Endothelial cell of umbilical vein (primary cell): ENCODE measurements at regions not wholly inside any gene's neighbourhood (a gene's known extent, or its start where the extent isn't known, plus 50 kb on each side); places are given as distances from the start of the nearest gene placed in this dataset.

Source experiments
- BruUV-seq: library from RNA; stranded (reverse); fragments of 400-500 nt; replicated peaks from 2 replicates; lab custom pipeline; 2021; lab: Mats Ljungman, UMichigan
- CTCF ChIA-PET: fragments of 300-600, 350-600 bp; sonication (Branson Sonifier 250); formaldehyde crosslinking; loops from one replicate; lab custom pipeline; 2021; ENCODE audit warnings: antibody characterized with exemption, inconsistent platforms; lab: Charles Lee
- POLR2A ChIA-PET: fragments of 300-600, 350-600 bp; sonication (Branson Sonifier 250); formaldehyde crosslinking; loops from one replicate; lab custom pipeline; 2021; ENCODE audit warnings: antibody characterized with exemption, inconsistent platforms; lab: Charles Lee
- DNase-seq: peaks from one replicate; pipeline ENCODE4 v3.0.0-alpha.2; 2011; ENCODE audit warnings: low read depth, low spot score
- FAIRE-seq: peaks from 2 replicates; lab custom pipeline; 2011; peaks lifted over from hg19 to GRCh38; lab: Jason Lieb, UNC
- H2AFZ ChIP-seq: 2 replicates; pipeline ENCODE4 v1.6.0; 2012; ENCODE audit warnings: low read depth, low read length, control low read depth, inconsistent platforms
- H3K27ac ChIP-seq: 2 replicates; pipeline ENCODE4 v1.5.1; 2011; ENCODE audit warnings: low read depth, mild to moderate bottlenecking, control low read depth, low read length, moderate library complexity; ENCODE audit not compliant: insufficient read depth
- H3K27me3 ChIP-seq, 2 experiments: 2 replicates each; pipeline versions ENCODE4 v1.6.0 to v1.6.1; 2011; ENCODE audit warnings: low read length in 2 of 2, mixed read lengths in 1 of 2; ENCODE audit not compliant: control insufficient read depth in 2 of 2, insufficient read depth in 2 of 2
- H3K36me3 ChIP-seq, 2 experiments: 2 replicates in 1 of 2; 3 replicates in 1 of 2; pipeline ENCODE4 v1.5.1; 2011; ENCODE audit warnings: low read length in 2 of 2, mild to moderate bottlenecking in 1 of 2, moderate library complexity in 1 of 2; ENCODE audit not compliant: control insufficient read depth in 2 of 2, insufficient read depth in 2 of 2; ENCODE audit errors: extremely low read depth in 1 of 2
- H3K4me1 ChIP-seq: 3 replicates; pipeline ENCODE4 v1.5.1; 2011; ENCODE audit warnings: mild to moderate bottlenecking, low read length; ENCODE audit not compliant: control insufficient read depth, insufficient read depth; ENCODE audit errors: extremely low read depth
- H3K4me2 ChIP-seq: 2 replicates; pipeline ENCODE4 v1.6.1; 2011; ENCODE audit warnings: low read length, control low read depth, mixed read lengths; ENCODE audit not compliant: insufficient read depth
- H3K4me3 ChIP-seq, 3 experiments: fragments of 200-600 bp in 1 of 3; sonication (generic), shearing (Covaris generic) in 1 of 3; replicated peaks in 1 of 3; 2 replicates each; pipeline ENCODE4 v1.5.1; 2011 to 2016; ENCODE audit warnings: control low read depth in 3 of 3, low read length in 3 of 3, mild to moderate bottlenecking in 2 of 3, inconsistent platforms in 1 of 3, low read depth in 1 of 3, moderate library complexity in 1 of 3; ENCODE audit not compliant: insufficient read depth in 1 of 3
- H3K79me2 ChIP-seq: 2 replicates; pipeline ENCODE4 v1.6.0; 2012; ENCODE audit warnings: low read length, inconsistent platforms; ENCODE audit not compliant: control insufficient read depth, insufficient read depth
- H3K9ac ChIP-seq: replicated peaks from 2 replicates; pipeline ENCODE3; 2011; ENCODE audit warnings: low read length, control low read depth; ENCODE audit not compliant: insufficient read depth; ENCODE audit errors: extremely low read depth
- H3K9me1 ChIP-seq: replicated peaks from 3 replicates; pipeline ENCODE4 v1.6.0; 2011; ENCODE audit warnings: mild to moderate bottlenecking, low read length; ENCODE audit not compliant: control insufficient read depth, insufficient read depth; ENCODE audit errors: extremely low read depth
- H3K9me3 ChIP-seq: replicated peaks from 2 replicates; pipeline ENCODE4 v1.5.1; 2012; ENCODE audit warnings: low read length, inconsistent platforms; ENCODE audit not compliant: control insufficient read depth, insufficient read depth
- H4K20me1 ChIP-seq: replicated peaks from 2 replicates; pipeline ENCODE3; 2011; ENCODE audit warnings: mild to moderate bottlenecking, low read length; ENCODE audit not compliant: control insufficient read depth, insufficient read depth; ENCODE audit errors: extremely low read depth
- CTCF ChIP-seq, 2 donors: IDR thresholded peaks; 1 replicate in 1 of 2; 2 replicates in 1 of 2; pipeline ENCODE4 v1.5.1; 2011; ENCODE audit warnings: low read length in 2 of 2, mild to moderate bottlenecking in 2 of 2, moderate library complexity in 2 of 2, control low read depth in 1 of 2, inconsistent platforms in 1 of 2, low read depth in 1 of 2; ENCODE audit not compliant: insufficient read depth in 1 of 2; ENCODE audit errors: extremely low read depth in 1 of 2
- EZH2 ChIP-seq: IDR thresholded peaks from 2 replicates; pipeline ENCODE4 v1.6.1; 2012; ENCODE audit warnings: borderline replicate concordance, low read depth, mild to moderate bottlenecking, moderate library complexity, low read length, inconsistent platforms; ENCODE audit not compliant: severe bottlenecking
- FOS ChIP-seq: IDR thresholded peaks from 2 replicates; pipeline ENCODE4 v1.6.1; 2011; ENCODE audit warnings: mild to moderate bottlenecking, low read length, moderate library complexity, borderline replicate concordance; ENCODE audit not compliant: insufficient read depth
- GATA2 ChIP-seq: IDR thresholded peaks from 2 replicates; pipeline ENCODE4 v1.7.0; 2011; ENCODE audit warnings: low read depth, mild to moderate bottlenecking, moderate library complexity, mixed read lengths, low read length; ENCODE audit not compliant: insufficient read length, insufficient read depth
- JUN ChIP-seq: IDR thresholded peaks from 2 replicates; pipeline ENCODE4 v1.6.1; 2011; ENCODE audit warnings: borderline replicate concordance, low read depth; ENCODE audit not compliant: insufficient read length, insufficient read depth
- MAX ChIP-seq: IDR thresholded peaks from 2 replicates; pipeline ENCODE4 v1.6.1; 2011; ENCODE audit not compliant: insufficient read depth, insufficient read length
- MYC ChIP-seq: IDR thresholded peaks from one replicate; pipeline ENCODE4 v1.6.1; 2011; ENCODE audit warnings: mild to moderate bottlenecking, low read depth, low read length
- POLR2A ChIP-seq: IDR thresholded peaks from 2 replicates; pipeline ENCODE4 v1.6.1; 2012; ENCODE audit warnings: low read depth, mild to moderate bottlenecking, control low read depth, low read length
- POLR2AphosphoS5 ChIP-seq: IDR thresholded peaks from 2 replicates; pipeline ENCODE4 v1.6.1; 2012; ENCODE audit warnings: low read depth, mild to moderate bottlenecking, control low read depth, low read length, moderate library complexity; ENCODE audit not compliant: insufficient read depth
- dilution Hi-C: fragments of 300-500 bp; cut with MboI; formaldehyde crosslinking; loops from one replicate; pipeline ENCODE4 v1.15.0; 2019; ENCODE audit warnings: low sequenced_read_pairs; ENCODE audit not compliant: extremely low pct_ligation_motif_present
- intact Hi-C: fragments of 100-400 bp; cut with micrococcal nuclease; formaldehyde crosslinking; loops from one replicate; pipeline ENCODE4 v1.10.0; 2022

GRCh38 chr2:89780318-89780717 is 1088.8 kb downstream of the RPIA start:
- no peak overlapping the region for H2AFZ ChIP-seq

More at GRCh38 chr2:89780318-89780717, 1088.8 kb downstream of the RPIA start:
- POLR2A ChIA-PET: no interaction called here
- no peak for DNase-seq
- Histone ChIP-seq H3K9ac (no peak overlapping the region), H3K4me3 (no peak overlapping the region), H3K4me1 (no peaks in the 10 kb centered on the region), H3K27ac (no peak overlapping the region), H3K36me3 (no peaks in the 10 kb centered on the region), H3K4me2 (no peak overlapping the region), H3K27me3 (no peaks in the 10 kb centered on the region), H4K20me1 (no peaks in the 10 kb centered on the region), H3K9me3 (peaks cover 62% of the 10 kb centered on the region), H3K9me1 (no peaks in the 10 kb centered on the region), H3K79me2 (no peaks in the 10 kb centered on the region)
- no peak for TF ChIP-seq GATA2
- TF ChIP-seq FOS: no peak
- TF ChIP-seq POLR2AphosphoS5: no peak
- TF ChIP-seq EZH2: no peak
- no peak for TF ChIP-seq JUN
- no peak for TF ChIP-seq MAX
- no peak for TF ChIP-seq CTCF (IDR thresholded peaks at IDR 0.05; ENCODE audit: extremely low read depth in 1 of 2, insufficient read depth in 1 of 2, low read depth in 1 of 2, low read length in 2 of 2)
- TF ChIP-seq POLR2A: no peak
- TF ChIP-seq MYC: no peak
- dilution Hi-C loops: no loop called here
- CTCF ChIA-PET: no interaction called here
- BruUV-seq: no TSS peak
- FAIRE-seq: no peak
- intact Hi-C loops: no loop called here
